ENCODE measurements at regions not wholly inside any gene's neighbourhood (a gene's known extent, or its start where the extent isn't known, plus 50 kb on each side); places are given as distances from the start of the nearest gene placed in this dataset.

DNA sequence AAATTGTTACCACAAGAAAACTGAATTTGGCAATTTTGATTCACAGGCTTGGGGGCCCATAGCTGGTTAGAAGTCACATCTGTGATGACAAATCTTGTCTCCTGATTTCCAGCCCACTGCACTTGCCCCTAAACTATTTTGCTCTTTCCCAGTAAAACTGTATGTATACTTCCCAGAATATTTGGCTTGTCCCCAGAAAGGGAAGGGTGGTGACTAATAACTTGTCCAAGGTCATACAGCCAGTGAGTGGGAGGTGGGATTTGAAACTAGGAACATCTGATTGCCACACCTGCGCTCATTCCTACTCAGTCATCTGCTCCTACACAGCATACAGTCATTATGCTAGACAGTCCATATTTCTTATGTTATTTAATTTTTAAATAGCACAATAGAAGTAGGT, 304.5 kb downstream of the SDHAF3 start:
- Histone ChIP-seq H3K4me2 (ENCODE audit: extremely low read depth, insufficient read depth, low read length) (no peak overlapping the region), H3K9ac (ENCODE audit: insufficient read depth, low read length) (no peak overlapping the region), H3K27ac (ENCODE audit: insufficient read depth, low read length) (no peak overlapping the region), H4K20me1 (ENCODE audit: control insufficient read depth, extremely low read depth, insufficient read depth, low read length) (no peaks in the 10 kb centered on the region), H3K79me2 (ENCODE audit: control insufficient read depth, insufficient read depth, low read length) (no peaks in the 10 kb centered on the region), H2AFZ (ENCODE audit: low read length) (no peak overlapping the region), H3K9me3 (ENCODE audit: control insufficient read depth, insufficient read depth, low read depth, low read length) (no peaks in the 10 kb centered on the region), H3K27me3 (ENCODE audit: control insufficient read depth, insufficient read depth, low read length) (no peaks in the 10 kb centered on the region), H3K4me3 (replicated peaks in 1 of 4; ENCODE audit: control extremely low read depth in 1 of 4, insufficient read depth in 1 of 4, low read depth in 3 of 4, low read length in 4 of 4) (no peak overlapping the region), H3K4me1 (ENCODE audit: control insufficient read depth, extremely low read depth, insufficient read depth, low read length) (no peaks in the 10 kb centered on the region), H3K36me3 (ENCODE audit: control insufficient read depth, insufficient read depth, low read length) (no peaks in the 10 kb centered on the region)
- TF ChIP-seq EZH2 (IDR thresholded peaks at IDR 0.05; ENCODE audit: low read length, missing control alignments) (no peak), CTCF (conservative IDR thresholded peaks at IDR 0.05 in 1 of 2, IDR thresholded peaks at IDR 0.05 in 1 of 2; ENCODE audit: low read depth in 1 of 2, low read length in 2 of 2) (no peak)
- DNase-seq (ENCODE audit: low read depth in 2 of 2) = no peak

- H2AFZ ChIP-seq (ENCODE audit: low read length) = no peak overlapping the region
- no peak overlapping the region for H3K4me3 ChIP-seq (replicated peaks in 1 of 4; ENCODE audit: control extremely low read depth in 1 of 4, insufficient read depth in 1 of 4, low read depth in 3 of 4, low read length in 4 of 4)
- H3K79me2 ChIP-seq (ENCODE audit: control insufficient read depth, insufficient read depth, low read length) = no peaks in the 10 kb centered on the region
- H4K20me1 ChIP-seq (ENCODE audit: control insufficient read depth, extremely low read depth, insufficient read depth, low read length) = no peaks in the 10 kb centered on the region
- no peaks in the 10 kb centered on the region for H3K4me1 ChIP-seq (ENCODE audit: control insufficient read depth, extremely low read depth, insufficient read depth, low read length)
- no peak overlapping the region for H3K4me2 ChIP-seq (ENCODE audit: extremely low read depth, insufficient read depth, low read length)
- TF ChIP-seq CTCF (conservative IDR thresholded peaks at IDR 0.05 in 1 of 2, IDR thresholded peaks at IDR 0.05 in 1 of 2; ENCODE audit: low read depth in 1 of 2, low read length in 2 of 2) = no peak
- H3K27ac ChIP-seq (ENCODE audit: insufficient read depth, low read length) = no peak overlapping the region
- no peaks in the 10 kb centered on the region for H3K36me3 ChIP-seq (ENCODE audit: control insufficient read depth, insufficient read depth, low read length)
- H3K27me3 ChIP-seq (ENCODE audit: control insufficient read depth, insufficient read depth, low read length) = no peaks in the 10 kb centered on the region
- H3K9me3 ChIP-seq (ENCODE audit: control insufficient read depth, insufficient read depth, low read depth, low read length) = no peaks in the 10 kb centered on the region
- no peak overlapping the region for H3K9ac ChIP-seq (ENCODE audit: insufficient read depth, low read length)
- DNase-seq (ENCODE audit: low read depth in 2 of 2) = no peak
Measured at GRCh38 chr7:97430006-97430405, 301.9 kb upstream of the TAC1 start.

DNA sequence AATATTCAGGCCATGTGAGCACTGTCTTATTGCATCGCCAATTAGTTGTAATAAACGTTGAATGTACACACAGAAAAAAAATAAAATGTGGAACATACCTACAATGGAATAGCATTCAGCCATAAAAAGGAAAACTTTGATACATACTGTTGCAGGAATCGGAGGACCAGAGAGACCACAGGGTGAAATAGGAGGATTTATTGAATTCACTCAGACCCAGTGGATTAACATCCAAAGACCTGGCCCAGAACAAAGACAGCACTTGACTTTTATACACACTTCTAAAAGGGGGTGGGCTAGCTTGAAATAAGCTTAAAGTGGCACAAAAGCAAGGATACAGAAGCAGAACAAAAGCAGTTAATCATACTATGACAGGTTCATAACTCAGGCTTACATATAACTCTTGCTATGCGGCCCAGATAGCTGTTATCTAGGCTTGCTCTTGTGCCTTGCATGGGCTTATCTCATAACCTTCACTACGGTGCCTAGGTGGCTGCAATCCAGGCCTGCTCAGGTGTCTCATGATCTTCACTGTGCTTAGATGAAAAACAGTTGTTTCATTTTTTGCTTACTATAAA, 292.2 kb upstream of the TAC1 start:
- no peaks in the 10 kb centered on the region for H3K27me3 ChIP-seq (ENCODE audit: control insufficient read depth, insufficient read depth, low read length)
- H3K79me2 ChIP-seq (ENCODE audit: control insufficient read depth, insufficient read depth, low read length) = no peaks in the 10 kb centered on the region
- H3K9ac ChIP-seq (ENCODE audit: insufficient read depth, low read length) = no peak overlapping the region
- no peak for TF ChIP-seq CTCF (conservative IDR thresholded peaks at IDR 0.05 in 1 of 2, IDR thresholded peaks at IDR 0.05 in 1 of 2; ENCODE audit: low read depth in 1 of 2, low read length in 2 of 2)
- no peak for TF ChIP-seq EZH2 (IDR thresholded peaks at IDR 0.05; ENCODE audit: low read length, missing control alignments)
- H3K9me3 ChIP-seq (ENCODE audit: control insufficient read depth, insufficient read depth, low read depth, low read length) = no peaks in the 10 kb centered on the region
- no peaks in the 10 kb centered on the region for H3K36me3 ChIP-seq (ENCODE audit: control insufficient read depth, insufficient read depth, low read length)
- H3K4me3 ChIP-seq (replicated peaks in 1 of 4; ENCODE audit: control extremely low read depth in 1 of 4, insufficient read depth in 1 of 4, low read depth in 3 of 4, low read length in 4 of 4) = no peak overlapping the region
- H3K4me1 ChIP-seq (ENCODE audit: control insufficient read depth, extremely low read depth, insufficient read depth, low read length) = no peaks in the 10 kb centered on the region
- H3K27ac ChIP-seq (ENCODE audit: insufficient read depth, low read length) = no peak overlapping the region
- H2AFZ ChIP-seq (ENCODE audit: low read length) = no peak overlapping the region
- H3K4me2 ChIP-seq (ENCODE audit: extremely low read depth, insufficient read depth, low read length) = no peak overlapping the region
- no peaks in the 10 kb centered on the region for H4K20me1 ChIP-seq (ENCODE audit: control insufficient read depth, extremely low read depth, insufficient read depth, low read length)
- DNase-seq (ENCODE audit: low read depth in 2 of 2) = no peak
